GM18499 (cell line): ENCODE measurements at regions not wholly inside any gene's neighbourhood (a gene's known extent, or its start where the extent isn't known, plus 50 kb on each side); places are given as distances from the start of the nearest gene placed in this dataset.
"Not testable (repeated sequence)": the region's sequence is repeated elsewhere in the genome, so short reads cannot be mapped to it uniquely, and the experiment has no call there.

Experiments used
- ATAC-seq: cut with Tn5 transposase; IDR thresholded peaks from one replicate; pipeline ENCODE4 v1.9.1; 2021; ENCODE audit warnings: moderate number of reproducible peaks; ENCODE audit not compliant: insufficient read depth, unreplicated experiment

- no peak for ATAC-seq
These were observed 123.7 kb downstream of the COX18 start for GRCh38 chr4:72945719-72946336.

DNA sequence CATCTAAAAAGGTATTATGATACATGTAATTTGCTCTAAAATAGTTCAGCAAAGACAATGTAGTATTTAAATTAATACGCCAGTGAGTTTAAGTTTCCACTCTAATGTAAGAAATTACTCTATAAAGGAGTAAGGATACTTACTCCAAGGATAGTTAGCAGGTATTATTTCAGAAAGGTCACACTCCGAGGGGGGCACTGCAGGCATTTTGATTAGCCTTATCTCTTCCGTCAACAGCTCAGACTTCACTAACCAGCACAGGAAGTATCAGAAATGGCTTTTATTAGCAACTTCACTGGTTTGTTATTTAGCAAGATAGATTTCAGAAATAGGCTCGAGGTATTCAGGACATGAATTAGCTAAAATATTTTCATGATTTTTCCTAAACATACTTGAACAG, 127.0 kb downstream of the COX18 start:
- no peak for ATAC-seq

- no peak for ATAC-seq
These were observed 131.0 kb downstream of the COX18 start for GRCh38 chr4:72938516-72938915.

- ATAC-seq: no peak
These were observed 134.1 kb downstream of the COX18 start for GRCh38 chr4:72935462-72935861.

DNA sequence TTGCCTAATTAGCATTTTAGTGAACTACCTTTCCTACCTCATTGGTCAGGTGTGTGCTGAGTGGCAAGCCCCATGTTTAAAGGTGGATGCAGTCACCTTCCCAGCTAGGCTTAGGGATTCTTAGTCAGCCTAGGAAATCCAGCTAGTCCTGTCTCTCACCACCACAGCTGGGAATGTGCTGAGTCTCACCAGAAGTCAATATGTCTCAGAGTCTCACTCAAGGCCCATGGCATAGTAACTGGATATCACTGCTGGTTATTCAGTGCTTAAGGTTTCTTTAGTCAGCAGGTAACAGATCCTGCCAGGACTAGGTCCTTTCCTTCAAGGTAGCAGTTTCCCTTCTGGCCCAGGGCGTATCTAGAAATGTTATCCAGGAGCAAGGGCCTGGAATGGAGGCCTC, 136.5 kb downstream of the COX18 start:
- ATAC-seq: no peak

- no peak for ATAC-seq
These were observed 138.2 kb downstream of the COX18 start for GRCh38 chr4:72931346-72931745.

- ATAC-seq: not testable (repeated sequence)
These were observed 139.8 kb downstream of the COX18 start for GRCh38 chr4:72929596-72930274.

GRCh38 chr4:72924814-72925213, 144.7 kb downstream of the COX18 start:
- no peak for ATAC-seq

GRCh38 chr4:72919937-72920336, 149.6 kb downstream of the COX18 start:
- ATAC-seq: no peak

DNA sequence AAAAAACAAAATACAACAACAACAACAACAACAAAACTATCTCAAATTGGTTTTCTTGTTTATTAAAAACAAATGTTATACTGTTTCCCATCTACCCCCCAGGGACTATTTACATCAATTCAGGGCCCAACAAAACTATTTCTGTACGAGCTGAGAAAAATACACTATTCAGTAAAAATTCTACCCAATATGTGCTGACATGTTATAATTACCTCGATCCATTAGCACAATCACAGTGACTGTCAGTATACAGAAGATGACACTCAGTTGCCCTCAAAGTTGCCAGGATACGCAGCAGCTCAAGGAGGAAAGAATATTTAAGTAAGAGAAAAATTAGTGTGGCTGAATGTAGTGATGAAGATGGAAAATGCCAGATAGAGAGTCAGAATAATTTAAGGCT, 150.1 kb downstream of the COX18 start:
- no peak for ATAC-seq

- ATAC-seq: no peak
These were observed 151.2 kb downstream of the COX18 start for GRCh38 chr4:72918362-72918761.

GRCh38 chr4:72911316-72911715, 158.2 kb downstream of the COX18 start:
- ATAC-seq: no peak

DNA sequence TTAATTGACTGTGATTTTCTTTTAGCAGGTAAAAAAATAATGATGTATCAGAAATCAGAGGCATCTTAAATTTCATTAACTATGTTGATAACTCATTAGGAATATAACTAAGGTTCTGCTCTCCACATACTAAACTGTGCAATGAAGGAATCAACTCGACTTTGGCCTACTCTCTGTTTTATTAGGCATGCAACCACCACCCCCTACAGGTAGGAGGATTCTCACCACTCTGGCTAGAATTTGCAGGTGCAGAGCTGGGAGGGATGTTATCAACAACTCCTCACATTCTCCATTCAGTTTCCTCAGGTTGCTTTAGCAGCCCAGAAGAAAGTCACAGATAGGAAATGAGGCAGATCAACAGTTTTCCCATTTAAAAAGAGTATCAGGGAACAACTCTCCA, 160.1 kb downstream of the COX18 start:
- no peak for ATAC-seq

DNA sequence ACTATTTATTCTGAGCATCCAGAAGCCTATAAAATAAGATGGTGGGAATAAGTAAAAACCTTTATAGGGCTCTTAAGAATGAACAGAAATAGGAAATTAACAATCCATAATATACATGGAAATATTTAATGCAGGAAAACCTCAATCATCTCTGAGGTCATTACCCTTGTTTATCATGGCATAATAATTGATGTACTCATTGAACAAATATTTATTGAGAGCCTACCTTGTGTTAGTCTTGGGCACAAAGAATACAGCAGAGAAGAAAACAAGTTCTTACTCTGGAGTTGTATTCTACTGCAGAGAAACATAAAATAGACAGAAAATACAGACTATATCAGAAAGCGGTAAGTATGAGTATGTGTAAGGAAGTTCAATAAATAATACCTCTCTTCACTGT, 167.2 kb downstream of the COX18 start:
- no peak for ATAC-seq

DNA sequence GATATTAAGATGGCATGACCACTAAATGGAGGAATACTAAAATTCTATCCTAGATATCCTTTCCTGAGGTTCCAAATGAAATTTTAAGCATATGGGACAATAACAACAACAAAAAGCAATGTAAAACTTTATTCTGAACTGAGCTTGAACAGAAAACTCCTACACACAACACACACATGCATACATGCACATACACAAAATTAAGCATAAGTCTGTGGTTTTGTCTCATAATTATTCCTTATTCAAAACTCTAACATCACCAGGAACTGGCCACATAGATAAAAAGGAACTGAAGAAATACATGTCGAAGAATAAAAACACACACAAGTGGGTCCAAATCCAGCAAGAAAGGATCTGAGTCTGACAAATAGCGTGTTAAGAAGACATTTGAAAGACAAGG, 168.0 kb downstream of the COX18 start:
- no peak for ATAC-seq

- no peak for ATAC-seq
These were observed 168.6 kb downstream of the COX18 start for GRCh38 chr4:72900952-72901351.

- ATAC-seq: no peak
These were observed 169.9 kb downstream of the COX18 start for GRCh38 chr4:72899621-72900020.

DNA sequence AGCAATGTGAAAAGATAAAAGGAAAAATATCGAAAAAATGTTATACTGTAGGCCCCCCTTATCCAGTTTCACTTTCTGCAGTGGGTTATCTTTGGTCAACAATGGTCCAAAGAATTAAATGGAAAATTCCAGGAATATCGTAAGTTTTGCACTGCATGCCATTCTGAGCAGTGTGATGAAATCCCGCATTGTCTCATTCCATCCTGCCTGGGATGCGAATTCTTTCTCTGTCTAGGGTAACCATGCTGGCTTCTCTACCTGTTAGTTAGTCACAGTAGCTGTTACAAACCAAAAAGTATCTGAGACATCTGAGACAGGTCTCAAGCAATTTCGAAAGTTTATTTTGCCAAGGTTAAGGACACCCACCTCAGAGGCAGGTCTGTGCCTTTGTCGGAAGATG, 170.3 kb downstream of the COX18 start:
- ATAC-seq: no peak

- no peak for ATAC-seq
These were observed 173.0 kb downstream of the COX18 start for GRCh38 chr4:72896515-72896914.

- ATAC-seq: no peak
These were observed 174.1 kb downstream of the COX18 start for GRCh38 chr4:72895408-72895807.

DNA sequence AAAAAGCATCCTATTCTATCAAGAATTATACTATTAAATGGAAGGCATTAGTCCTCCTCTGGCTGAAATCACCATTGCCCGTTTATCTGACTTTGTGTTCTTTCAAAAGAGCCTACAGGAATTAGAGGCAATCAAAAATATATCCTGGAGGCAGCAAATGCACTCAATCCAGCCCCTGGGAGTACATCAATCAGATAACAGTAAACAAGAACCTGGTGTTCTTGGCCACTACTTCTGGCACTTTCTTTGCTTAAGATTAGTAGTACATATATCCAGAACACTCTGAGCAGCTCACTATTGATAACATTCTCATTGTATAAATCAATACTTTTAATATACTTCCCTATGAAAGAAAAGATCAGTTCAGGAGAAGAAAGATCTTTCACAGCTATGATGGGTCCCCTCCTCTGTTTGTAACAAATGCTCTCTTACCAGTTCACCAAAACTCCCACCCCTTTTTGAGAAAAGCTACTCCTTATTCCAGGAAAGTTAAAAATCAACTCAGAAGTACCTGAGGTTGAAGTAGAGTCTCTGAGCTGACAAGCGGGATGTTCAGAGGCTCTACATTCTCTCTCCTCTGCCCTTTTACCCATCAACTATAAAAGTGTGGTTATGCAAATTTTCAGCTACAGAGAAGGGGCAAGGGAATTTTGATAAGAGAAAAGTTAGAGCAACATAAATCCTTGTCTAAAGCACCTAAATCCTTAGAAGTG, 176.0 kb downstream of the COX18 start:
- no peak for ATAC-seq

DNA sequence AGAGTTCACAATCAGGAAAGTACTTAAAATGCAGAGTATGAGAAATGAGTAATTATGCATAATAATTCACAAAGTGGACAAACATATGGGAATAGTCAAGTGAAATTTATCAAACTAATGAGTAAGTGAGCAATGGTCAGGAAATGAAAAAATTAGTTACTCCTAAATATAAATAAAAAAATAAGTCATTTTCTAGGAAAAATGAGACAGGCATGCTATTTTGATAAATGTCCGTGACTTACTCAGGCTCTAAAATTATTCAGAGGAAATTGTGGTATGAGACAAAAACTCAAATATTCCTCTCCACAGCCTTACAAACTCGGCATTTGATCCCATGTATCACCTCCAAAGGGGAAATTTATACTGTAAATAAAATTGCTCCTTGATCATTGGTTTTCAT, 181.2 kb downstream of the COX18 start:
- no peak for ATAC-seq
